ENCODE measurements at regions not wholly inside any gene's neighbourhood (a gene's known extent, or its start where the extent isn't known, plus 50 kb on each side); places are given as distances from the start of the nearest gene placed in this dataset.
"Not testable (repeated sequence)": the region's sequence is repeated elsewhere in the genome, so short reads cannot be mapped to it uniquely, and the experiment has no call there.

GRCh38 chr6:97689078-97689754 lies 406.2 kb upstream of the MMS22L start:
- no peak for DNase-seq

- DNase-seq = no peak
These were observed 414.4 kb upstream of the MMS22L start for GRCh38 chr6:97697456-97697855.

GRCh38 chr6:97701801-97702200 lies 418.8 kb upstream of the MMS22L start:
- no peak for DNase-seq

GRCh38 chr6:97702248-97702647 lies 419.2 kb upstream of the MMS22L start:
- DNase-seq = no peak

GRCh38 chr6:97703661-97704060 lies 420.6 kb upstream of the MMS22L start:
- DNase-seq = no peak

GRCh38 chr6:97705568-97705967 lies 422.6 kb upstream of the MMS22L start:
- DNase-seq = no peak

- no peak for DNase-seq
These were observed 429.7 kb upstream of the MMS22L start for GRCh38 chr6:97712751-97713150.

- no peak for DNase-seq
These were observed 431.8 kb upstream of the MMS22L start for GRCh38 chr6:97714772-97715171.

GRCh38 chr6:97717086-97717485 lies 434.1 kb upstream of the MMS22L start:
- no peak for DNase-seq

- DNase-seq = no peak
These were observed 443.4 kb upstream of the MMS22L start for GRCh38 chr6:97726378-97726777.

GRCh38 chr6:97732045-97732444 lies 449.0 kb upstream of the MMS22L start:
- no peak for DNase-seq

GRCh38 chr6:97757575-97757974 lies 474.6 kb upstream of the MMS22L start:
- no peak for DNase-seq

- DNase-seq = no peak
These were observed 482.4 kb upstream of the MMS22L start for GRCh38 chr6:97765461-97765860.

GRCh38 chr6:97771372-97771771 lies 488.4 kb upstream of the MMS22L start:
- DNase-seq = no peak

GRCh38 chr6:97775012-97775411 lies 492.0 kb upstream of the MMS22L start:
- no peak for DNase-seq

- no peak for DNase-seq
These were observed 495.4 kb upstream of the MMS22L start for GRCh38 chr6:97778290-97779038.

GRCh38 chr6:97779039-97779766 lies 496.2 kb upstream of the MMS22L start:
- not testable (repeated sequence) for DNase-seq

- no peak for DNase-seq
These were observed 508.0 kb upstream of the MMS22L start for GRCh38 chr6:97790926-97791590.

GRCh38 chr6:97805596-97805995 lies 522.6 kb upstream of the MMS22L start:
- DNase-seq = no peak

- no peak for DNase-seq
These were observed 529.9 kb upstream of the MMS22L start for GRCh38 chr6:97812940-97813339.

GRCh38 chr6:97813889-97814567 lies 531.0 kb upstream of the MMS22L start:
- DNase-seq = no peak

GRCh38 chr6:97815301-97815812 lies 532.3 kb upstream of the MMS22L start:
- DNase-seq = no peak

- DNase-seq = no peak
These were observed 533.5 kb upstream of the MMS22L start for GRCh38 chr6:97816526-97816925.
